Chondrocyte (in vitro differentiated cells): ENCODE measurements at regions not wholly inside any gene's neighbourhood (a gene's known extent, or its start where the extent isn't known, plus 50 kb on each side); places are given as distances from the start of the nearest gene placed in this dataset.

Experiments
- DNase-seq: peaks from one replicate; pipeline ENCODE4 v3.0.0; 2021; ENCODE audit warnings: mixed read lengths, low spot score
- H3K27ac Mint-ChIP-seq: one replicate; pipeline ENCODE4 v1.8.0; 2021; ENCODE audit warnings: mild to moderate bottlenecking, moderate library complexity, mixed read lengths; ENCODE audit not compliant: unreplicated experiment
- H3K27me3 Mint-ChIP-seq: 2 replicates; pipeline ENCODE4 v1.8.0; 2021; ENCODE audit warnings: low read depth, mixed read lengths
- H3K36me3 Mint-ChIP-seq: 2 replicates; pipeline ENCODE4 v1.8.0; 2021; ENCODE audit warnings: low read depth, mixed read lengths
- H3K4me1 Mint-ChIP-seq: 2 replicates; pipeline ENCODE4 v1.8.0; 2021; ENCODE audit warnings: low read depth, mild to moderate bottlenecking, mixed read lengths
- H3K4me3 Mint-ChIP-seq: one replicate; pipeline ENCODE4 v1.8.0; 2021; ENCODE audit warnings: mild to moderate bottlenecking, moderate library complexity, mixed read lengths; ENCODE audit not compliant: unreplicated experiment
- H3K9me3 Mint-ChIP-seq: 2 replicates; pipeline ENCODE4 v1.8.0; 2021; ENCODE audit warnings: low read depth, mixed read lengths
- CTCF ChIP-seq: fragments of 200-600 bp; sonication (generic); IDR thresholded peaks from 2 replicates; pipeline ENCODE4 v1.5.0; 2021; ENCODE audit warnings: antibody characterized with exemption, mild to moderate bottlenecking, moderate library complexity

- H3K36me3 Mint-ChIP-seq, result no peaks in the 10 kb centered on the region
- no peaks in the 10 kb centered on the region for H3K9me3 Mint-ChIP-seq
- peaks cover 20% of the 10 kb centered on the region for H3K27me3 Mint-ChIP-seq
- TF ChIP-seq CTCF, result no peak
- peaks cover 8% of the 10 kb centered on the region for H3K4me1 Mint-ChIP-seq
- no peak overlapping the region for H3K4me3 Mint-ChIP-seq
- no peak for DNase-seq
- H3K27ac Mint-ChIP-seq, result no peak overlapping the region
These were observed 109.5 kb upstream of the CARD11 start for GRCh38 chr7:3153118-3153517.

GRCh38 chr7:3154317-3154716, 110.7 kb upstream of the CARD11 start:
- no peak overlapping the region for H3K27ac Mint-ChIP-seq
- no peak for DNase-seq
- TF ChIP-seq CTCF, result no peak
- H3K9me3 Mint-ChIP-seq, result no peaks in the 10 kb centered on the region
- no peaks in the 10 kb centered on the region for H3K36me3 Mint-ChIP-seq
- peaks cover 9% of the 10 kb centered on the region for H3K4me1 Mint-ChIP-seq
- peaks cover 15% of the 10 kb centered on the region for H3K27me3 Mint-ChIP-seq
- no peak overlapping the region for H3K4me3 Mint-ChIP-seq

GRCh38 chr7:3154881-3155494, 111.3 kb upstream of the CARD11 start:
- H3K27ac Mint-ChIP-seq, result no peak overlapping the region
- H3K27me3 Mint-ChIP-seq, result peaks cover 10% of the 10 kb centered on the region
- no peak overlapping the region for H3K4me3 Mint-ChIP-seq
- TF ChIP-seq CTCF, result peak; percentile 86
- no peak for DNase-seq
- no peaks in the 10 kb centered on the region for H3K9me3 Mint-ChIP-seq
- peaks cover 9% of the 10 kb centered on the region for H3K4me1 Mint-ChIP-seq
- no peaks in the 10 kb centered on the region for H3K36me3 Mint-ChIP-seq

GRCh38 chr7:3156508-3156907, 112.8 kb upstream of the CARD11 start:
- Mint-ChIP-seq H3K27ac (no peak overlapping the region), H3K27me3 (peaks cover 8% of the 10 kb centered on the region), H3K36me3 (no peaks in the 10 kb centered on the region), H3K4me3 (no peak overlapping the region), H3K9me3 (no peaks in the 10 kb centered on the region), H3K4me1 (peaks cover 9% of the 10 kb centered on the region)
- TF ChIP-seq CTCF, result no peak
- no peak for DNase-seq

GRCh38 chr7:3157566-3158287, 114.1 kb upstream of the CARD11 start:
- no peak for TF ChIP-seq CTCF
- H3K9me3 Mint-ChIP-seq, result peaks cover under 1% of the 10 kb centered on the region
- peak overlapping the region; percentile 43 for H3K27ac Mint-ChIP-seq

More at GRCh38 chr7:3157566-3158287, 114.1 kb upstream of the CARD11 start:
- no peak for DNase-seq
- Mint-ChIP-seq H3K4me3 (no peak overlapping the region), H3K36me3 (no peaks in the 10 kb centered on the region), H3K4me1 (peaks cover 9% of the 10 kb centered on the region), H3K27me3 (peaks cover 8% of the 10 kb centered on the region)
